Esophagus squamous epithelium (tissue), 4 donors: ENCODE measurements at regions not wholly inside any gene's neighbourhood (a gene's known extent, or its start where the extent isn't known, plus 50 kb on each side); places are given as distances from the start of the nearest gene placed in this dataset.

Experiments
- CTCF ChIP-seq, 6 experiments: fragments of 450-650 bp in 4 of 6; fragments of 200-600 bp in 2 of 6; sonication (generic) in 2 of 6; IDR thresholded peaks; one replicate each; pipeline ENCODE4 v1.5.1; 2016 to 2019; ENCODE audit warnings: antibody characterized with exemption in 6 of 6, mild to moderate bottlenecking in 4 of 6, moderate library complexity in 4 of 6
- POLR2A ChIP-seq, 4 donors: fragments of 450-650 bp; IDR thresholded peaks; one replicate each; pipeline ENCODE4 v1.6.1; 2017; ENCODE audit warnings: antibody characterized with exemption in 4 of 4, mild to moderate bottlenecking in 4 of 4, moderate library complexity in 3 of 4

GRCh38 chr10:62715383-62715782 lies 89.1 kb upstream of the ADO start:
- TF ChIP-seq CTCF (IDR thresholded peaks at IDR 0.05) (no peak), POLR2A (IDR thresholded peaks at IDR 0.05) (no peak)
